Retina (tissue), 1 donor: ENCODE measurements at regions not wholly inside any gene's neighbourhood (a gene's known extent, or its start where the extent isn't known, plus 50 kb on each side); places are given as distances from the start of the nearest gene placed in this dataset.
"Not testable (repeated sequence)": the region's sequence is repeated elsewhere in the genome, so short reads cannot be mapped to it uniquely, and the experiment has no call there.

Experiments
- DNase-seq: peaks from one replicate; pipeline ENCODE4 v3.0.0-alpha.2; 2016

- DNase-seq: not testable (repeated sequence)
These were observed 221.6 kb upstream of the EDNRA start for GRCh38 chr4:147259271-147259670.

GRCh38 chr4:147284256-147284835, 196.6 kb upstream of the EDNRA start:
- DNase-seq: no peak

DNA sequence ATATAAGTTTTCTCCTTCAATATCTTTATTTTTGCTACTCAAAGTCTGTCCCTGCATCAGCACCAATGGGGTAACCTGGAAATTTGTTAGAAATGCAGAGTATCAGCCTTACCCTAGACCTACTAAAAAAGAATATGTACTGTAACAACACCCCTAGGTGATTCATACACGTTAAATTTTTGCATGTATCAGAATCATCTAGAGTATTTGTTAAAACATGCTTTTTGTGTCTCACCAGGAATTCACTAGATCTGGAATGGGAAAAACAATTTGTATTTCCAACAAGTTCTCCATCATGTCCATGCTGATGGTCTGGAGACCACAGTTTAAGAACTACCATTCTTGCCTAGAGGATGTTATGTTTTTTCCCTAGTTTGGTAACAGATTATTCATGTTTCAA, 196.0 kb upstream of the EDNRA start:
- no peak for DNase-seq

GRCh38 chr4:147285751-147286150, 195.1 kb upstream of the EDNRA start:
- DNase-seq: no peak

GRCh38 chr4:147286846-147287587, 193.9 kb upstream of the EDNRA start:
- DNase-seq: no peak

- no peak for DNase-seq
These were observed 193.4 kb upstream of the EDNRA start for GRCh38 chr4:147287588-147287890.

- no peak for DNase-seq
These were observed 192.4 kb upstream of the EDNRA start for GRCh38 chr4:147288512-147288911.

GRCh38 chr4:147289181-147289580, 191.7 kb upstream of the EDNRA start:
- no peak for DNase-seq

DNA sequence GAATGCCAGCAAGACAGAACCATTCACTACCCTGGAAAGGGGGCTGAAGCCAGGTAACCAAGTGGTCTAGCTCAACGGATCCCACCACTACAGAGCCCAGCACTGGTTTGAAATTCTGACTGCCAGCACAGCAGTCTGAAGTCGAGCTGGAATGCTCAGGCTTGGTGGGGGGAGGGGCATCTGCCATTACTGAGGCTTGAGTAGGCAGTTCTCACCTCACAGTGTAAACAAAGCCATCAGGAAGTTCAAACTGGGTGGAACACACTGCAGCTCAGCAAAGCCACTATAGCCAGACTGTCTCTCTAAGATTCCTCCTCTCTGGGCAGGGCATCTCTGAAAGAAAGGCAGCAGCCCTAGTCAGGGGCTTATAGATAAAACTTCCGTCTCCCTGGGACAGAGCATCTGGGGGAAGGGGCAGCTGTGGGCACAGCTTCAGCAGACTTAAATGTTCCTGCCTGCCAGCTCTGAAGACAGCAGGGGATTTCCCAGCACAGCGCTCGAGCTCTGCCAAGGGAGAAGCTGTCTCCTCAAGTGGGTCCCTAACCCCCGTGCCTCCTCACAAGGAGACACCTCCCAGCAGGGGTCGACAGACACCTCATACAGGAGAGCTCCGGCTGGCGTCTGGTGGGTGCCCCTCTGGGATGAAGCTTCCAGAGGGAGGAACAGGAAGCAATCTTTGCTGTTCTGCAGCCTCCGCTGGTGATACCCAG, 188.1 kb upstream of the EDNRA start:
- not testable (repeated sequence) for DNase-seq

DNA sequence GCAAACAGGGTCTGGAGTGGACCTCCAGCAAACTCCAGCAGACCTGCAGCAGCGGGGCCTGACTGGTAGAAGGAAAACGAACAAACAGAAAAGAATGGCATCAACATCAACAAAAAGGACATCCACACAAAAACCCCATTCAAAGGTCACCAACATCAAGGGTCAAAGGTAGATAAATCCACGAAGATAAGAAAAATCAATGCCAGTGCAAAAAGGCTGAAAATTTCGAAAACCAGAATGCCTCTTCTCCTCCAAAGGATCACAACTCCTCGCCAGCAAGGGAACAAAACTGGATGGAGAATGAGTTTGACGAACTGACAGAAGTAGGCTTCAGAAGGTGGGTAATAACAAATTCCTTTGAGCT, 187.6 kb upstream of the EDNRA start:
- DNase-seq: not testable (repeated sequence)

- DNase-seq: no peak
These were observed 181.7 kb upstream of the EDNRA start for GRCh38 chr4:147299205-147299604.

- no peak for DNase-seq
These were observed 177.6 kb upstream of the EDNRA start for GRCh38 chr4:147303174-147303872.

- DNase-seq: no peak
These were observed 177.0 kb upstream of the EDNRA start for GRCh38 chr4:147303873-147304229.

GRCh38 chr4:147307896-147308674, 172.8 kb upstream of the EDNRA start:
- no peak for DNase-seq

GRCh38 chr4:147309434-147309833, 171.5 kb upstream of the EDNRA start:
- DNase-seq: no peak

DNA sequence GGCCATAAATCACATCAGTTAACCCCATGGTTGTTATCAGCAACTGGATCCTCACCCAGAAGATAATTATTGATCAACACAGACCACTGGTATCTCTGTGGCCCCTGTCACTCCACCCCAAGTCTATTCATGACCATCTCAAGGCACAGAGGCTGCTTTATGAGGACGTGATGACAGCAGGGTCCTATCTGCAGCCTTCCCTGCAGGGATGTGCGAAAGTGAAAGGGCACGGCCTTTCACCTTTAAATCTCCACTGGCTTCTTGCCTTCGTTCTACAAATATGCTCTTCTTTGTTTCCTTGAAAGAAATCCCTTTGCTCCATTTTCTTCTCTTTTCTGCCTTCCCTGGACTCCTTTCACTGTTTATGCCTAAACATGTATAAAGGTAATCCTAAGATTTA, 170.6 kb upstream of the EDNRA start:
- no peak for DNase-seq

DNA sequence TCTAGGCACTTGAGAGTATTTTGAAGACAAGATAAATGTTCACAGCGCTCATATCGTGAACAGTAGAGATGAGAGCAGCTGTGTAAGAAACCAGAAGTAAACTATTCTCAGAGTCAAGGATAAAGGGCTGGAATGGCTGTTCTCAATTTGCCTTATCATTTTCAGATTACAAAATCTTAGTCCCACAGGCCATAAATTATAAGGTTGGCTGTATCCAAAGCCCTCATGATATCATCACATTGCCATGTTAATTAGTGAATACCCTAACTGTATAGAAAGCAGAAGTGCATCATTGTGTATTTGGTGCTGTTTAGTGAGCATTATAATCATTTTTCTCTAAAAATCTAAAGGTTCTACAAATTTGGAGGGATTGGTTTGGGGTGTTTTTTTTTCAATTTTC, 168.9 kb upstream of the EDNRA start:
- DNase-seq: no peak

- DNase-seq: no peak
These were observed 168.4 kb upstream of the EDNRA start for GRCh38 chr4:147312376-147313046.

GRCh38 chr4:147313108-147313507, 167.8 kb upstream of the EDNRA start:
- DNase-seq: no peak

DNA sequence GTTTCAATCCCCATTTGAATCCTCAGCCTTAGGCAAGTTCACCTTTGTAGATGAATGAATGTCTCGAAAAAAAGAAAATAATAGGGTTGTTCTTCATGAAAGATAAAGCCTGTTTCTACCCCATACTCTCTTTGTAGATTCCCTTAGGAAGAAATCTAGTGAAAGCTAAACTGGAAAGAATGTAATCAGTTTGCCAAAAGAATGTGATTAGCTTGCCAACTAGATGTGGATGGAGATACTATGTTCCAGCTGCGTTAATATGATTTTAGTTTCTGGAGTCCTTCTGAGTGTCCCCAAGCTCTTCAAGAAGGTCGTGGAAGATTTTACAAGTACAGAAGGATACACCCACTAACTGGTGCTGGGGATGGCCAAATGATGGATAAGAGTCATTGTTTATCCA, 162.3 kb upstream of the EDNRA start:
- DNase-seq: no peak

GRCh38 chr4:147325571-147325981, 155.3 kb upstream of the EDNRA start:
- no peak for DNase-seq

- no peak for DNase-seq
These were observed 154.3 kb upstream of the EDNRA start for GRCh38 chr4:147326591-147326990.

DNA sequence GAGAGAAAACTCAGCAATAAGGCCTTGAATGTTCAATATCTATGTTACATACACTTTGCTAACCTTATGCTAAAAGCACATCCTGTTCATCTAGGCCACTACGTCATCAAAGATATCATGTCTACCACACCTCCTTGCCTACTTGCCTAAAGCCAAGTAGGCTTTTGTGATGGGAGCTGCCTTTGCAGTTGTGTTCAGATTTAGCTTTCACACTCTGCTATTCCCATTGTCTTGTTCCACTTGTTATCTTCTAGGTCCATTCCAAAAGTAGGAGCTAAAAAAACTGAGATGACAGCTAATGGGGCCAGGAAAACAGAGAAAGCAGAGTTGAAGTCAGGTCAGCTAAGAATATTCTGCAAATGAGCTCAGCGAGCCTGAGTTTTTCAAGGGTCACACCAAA, 153.6 kb upstream of the EDNRA start:
- DNase-seq: no peak
